ENCODE measurements at regions not wholly inside any gene's neighbourhood (a gene's known extent, or its start where the extent isn't known, plus 50 kb on each side); places are given as distances from the start of the nearest gene placed in this dataset.

- H3K27ac ChIP-seq (ENCODE audit: low read depth, low read length, poor library complexity, severe bottlenecking), result no peak overlapping the region
- no peak overlapping the region for H3K4me2 ChIP-seq (ENCODE audit: low read length)
- TF ChIP-seq CTCF (conservative IDR thresholded peaks at IDR 0.05; ENCODE audit: low read length) (no peak), EZH2phosphoT487 (IDR thresholded peaks at IDR 0.05; ENCODE audit: borderline replicate concordance, low read depth, low read length) (no peak)
- POLR2A ChIA-PET, result interaction anchor here (0.5 kb wide), 1 partner anchor 10 kb away, joined by 3 read pairs; no protein-coding TSS in a partner anchor
- CTCF ChIA-PET (ENCODE audit: unreplicated experiment), result no interaction called here
- BruUV-seq (replicated peaks), result no TSS peak
- H3K79me2 ChIP-seq (ENCODE audit: insufficient read depth, low read depth, low read length), result no peaks in the 10 kb centered on the region
- H3K9me3 ChIP-seq (ENCODE audit: low read length), result no peaks in the 10 kb centered on the region
- no peaks in the 10 kb centered on the region for H3K36me3 ChIP-seq (ENCODE audit: insufficient read depth, low read length)
- intact Hi-C loops (cut with micrococcal nuclease; ENCODE audit: unreplicated experiment), result no loop called here
- no peaks in the 10 kb centered on the region for H4K20me1 ChIP-seq (ENCODE audit: insufficient read depth, low read length)
- H3K4me1 ChIP-seq (ENCODE audit: insufficient read depth, low read length, poor library complexity, severe bottlenecking), result no peaks in the 10 kb centered on the region
- no peak overlapping the region for H3K4me3 ChIP-seq (ENCODE audit: low read depth, low read length, poor library complexity, severe bottlenecking)
- no peak for DNase-seq (ENCODE audit: low spot score)
- no peak overlapping the region for H2AFZ ChIP-seq (ENCODE audit: low read length)
- no peaks in the 10 kb centered on the region for H3K9me2 ChIP-seq (ENCODE audit: insufficient read depth, low read length)
Measured at GRCh38 chr10:20598590-20598989, 298.5 kb downstream of the NEBL start.

GRCh38 chr10:20596911-20597310, 300.2 kb downstream of the NEBL start:
- Histone ChIP-seq H3K4me1 (ENCODE audit: insufficient read depth, low read length, poor library complexity, severe bottlenecking) (no peaks in the 10 kb centered on the region), H3K27ac (ENCODE audit: low read depth, low read length, poor library complexity, severe bottlenecking) (no peak overlapping the region), H2AFZ (ENCODE audit: low read length) (no peak overlapping the region), H3K4me3 (ENCODE audit: low read depth, low read length, poor library complexity, severe bottlenecking) (no peak overlapping the region), H3K36me3 (ENCODE audit: insufficient read depth, low read length) (no peaks in the 10 kb centered on the region), H4K20me1 (ENCODE audit: insufficient read depth, low read length) (no peaks in the 10 kb centered on the region), H3K4me2 (ENCODE audit: low read length) (no peak overlapping the region), H3K79me2 (ENCODE audit: insufficient read depth, low read depth, low read length) (no peaks in the 10 kb centered on the region), H3K9me3 (ENCODE audit: low read length) (no peaks in the 10 kb centered on the region), H3K9me2 (ENCODE audit: insufficient read depth, low read length) (no peaks in the 10 kb centered on the region)
- ChIA-PET CTCF (ENCODE audit: unreplicated experiment) (no interaction called here), POLR2A (interaction anchor here (0.5 kb wide), 1 partner anchor 195 kb away, joined by 3 read pairs; no protein-coding TSS in a partner anchor)
- TF ChIP-seq EZH2phosphoT487 (IDR thresholded peaks at IDR 0.05; ENCODE audit: borderline replicate concordance, low read depth, low read length), result no peak
- no peak for TF ChIP-seq CTCF (conservative IDR thresholded peaks at IDR 0.05; ENCODE audit: low read length)
- no peak for DNase-seq (ENCODE audit: low spot score)
- no TSS peak for BruUV-seq (replicated peaks)
- intact Hi-C loops (cut with micrococcal nuclease; ENCODE audit: unreplicated experiment), result no loop called here

GRCh38 chr10:20596065-20596755, 300.9 kb downstream of the NEBL start:
- H3K36me3 ChIP-seq (ENCODE audit: insufficient read depth, low read length), result no peaks in the 10 kb centered on the region
- intact Hi-C loops (cut with micrococcal nuclease; ENCODE audit: unreplicated experiment), result no loop called here
- BruUV-seq (replicated peaks), result no TSS peak
- ChIA-PET CTCF (ENCODE audit: unreplicated experiment) (no interaction called here), POLR2A (interaction anchor here (0.5 to 0.6 kb wide), 2 partner anchors 9 to 608 kb away, joined by 3 read pairs; no protein-coding TSS in a partner anchor)
- no peaks in the 10 kb centered on the region for H4K20me1 ChIP-seq (ENCODE audit: insufficient read depth, low read length)
- no peak overlapping the region for H3K4me2 ChIP-seq (ENCODE audit: low read length)
- no peaks in the 10 kb centered on the region for H3K4me1 ChIP-seq (ENCODE audit: insufficient read depth, low read length, poor library complexity, severe bottlenecking)
- H2AFZ ChIP-seq (ENCODE audit: low read length), result no peak overlapping the region
- DNase-seq (ENCODE audit: low spot score), result no peak
- no peaks in the 10 kb centered on the region for H3K9me2 ChIP-seq (ENCODE audit: insufficient read depth, low read length)
- H3K4me3 ChIP-seq (ENCODE audit: low read depth, low read length, poor library complexity, severe bottlenecking), result no peak overlapping the region
- no peaks in the 10 kb centered on the region for H3K9me3 ChIP-seq (ENCODE audit: low read length)
- TF ChIP-seq CTCF (conservative IDR thresholded peaks at IDR 0.05; ENCODE audit: low read length) (no peak), EZH2phosphoT487 (IDR thresholded peaks at IDR 0.05; ENCODE audit: borderline replicate concordance, low read depth, low read length) (no peak)
- no peaks in the 10 kb centered on the region for H3K79me2 ChIP-seq (ENCODE audit: insufficient read depth, low read depth, low read length)
- no peak overlapping the region for H3K27ac ChIP-seq (ENCODE audit: low read depth, low read length, poor library complexity, severe bottlenecking)
